GM23338 (cell line): ENCODE measurements at regions not wholly inside any gene's neighbourhood (a gene's known extent, or its start where the extent isn't known, plus 50 kb on each side); places are given as distances from the start of the nearest gene placed in this dataset.

ENCODE experiments used
- ATAC-seq: fragments of 200-7000 bp; cut with Tn5 transposase; 3 replicates; pipeline ENCODE4 v1.9.1; 2020
- DNase-seq: peaks from one replicate; pipeline ENCODE4 v3.0.0-alpha.2; 2015; ENCODE audit warnings: low spot score
- H2AFZ ChIP-seq: fragments of 200-600 bp; sonication (generic); 2 replicates; pipeline ENCODE4 v1.8.0; 2016; ENCODE audit warnings: antibody characterized with exemption, mild to moderate bottlenecking, moderate library complexity
- H3F3A ChIP-seq: fragments of 200-600 bp; sonication (generic); replicated peaks from 2 replicates; pipeline ENCODE4 v1.8.0; 2017; ENCODE audit warnings: antibody characterized with exemption, mixed run types, low read depth
- H3K27ac ChIP-seq: fragments of 200-600 bp; sonication (generic); 2 replicates; pipeline ENCODE4 v1.6.1; 2016; ENCODE audit warnings: low read depth
- H3K27me3 ChIP-seq: fragments of 200-600 bp; sonication (generic); 2 replicates; pipeline ENCODE4 v1.8.0; 2016; ENCODE audit warnings: mild to moderate bottlenecking, mixed run types, moderate library complexity; ENCODE audit not compliant: insufficient read depth
- H3K36me3 ChIP-seq: fragments of 200-600 bp; sonication (generic); 2 replicates; pipeline ENCODE4 v1.8.0; 2016; ENCODE audit warnings: mild to moderate bottlenecking; ENCODE audit not compliant: insufficient read depth
- H3K4me1 ChIP-seq: fragments of 200-600 bp; sonication (generic); 2 replicates; pipeline ENCODE4 v1.8.0; 2016; ENCODE audit warnings: mild to moderate bottlenecking, moderate library complexity; ENCODE audit not compliant: insufficient read depth
- H3K4me2 ChIP-seq: fragments of 200-600 bp; sonication (generic); 2 replicates; pipeline ENCODE4 v1.7.1; 2017; ENCODE audit warnings: mixed run types
- H3K4me3 ChIP-seq: fragments of 200-600 bp; sonication (generic); 2 replicates; pipeline ENCODE4 v1.6.1; 2016; ENCODE audit warnings: mixed run types
- H3K79me2 ChIP-seq: fragments of 200-600 bp; sonication (generic); replicated peaks from 2 replicates; pipeline ENCODE4 v1.8.0; 2017; ENCODE audit warnings: mild to moderate bottlenecking; ENCODE audit not compliant: insufficient read depth
- H3K9me2 ChIP-seq: fragments of 200-600 bp; sonication (generic); 2 replicates; pipeline ENCODE4 v1.8.0; 2017; ENCODE audit not compliant: insufficient read depth
- H4K20me1 ChIP-seq: fragments of 200-600 bp; sonication (generic); replicated peaks from 2 replicates; pipeline ENCODE4 v1.8.0; 2017; ENCODE audit warnings: mild to moderate bottlenecking; ENCODE audit not compliant: insufficient read depth
- H3K27ac Mint-ChIP-seq: 2 replicates; pipeline ENCODE4 v1.8.0; 2020; ENCODE audit warnings: inconsistent platforms, mild to moderate bottlenecking, moderate library complexity, mixed read lengths
- H3K27me3 Mint-ChIP-seq: 3 replicates; pipeline ENCODE4 v1.8.0; 2022; ENCODE audit warnings: low read depth, mild to moderate bottlenecking, moderate library complexity, mixed read lengths, inconsistent platforms; ENCODE audit not compliant: insufficient read depth, poor library complexity
- H3K36me3 Mint-ChIP-seq: 3 replicates; pipeline ENCODE4 v1.8.0; 2021; ENCODE audit warnings: low read depth, mild to moderate bottlenecking, inconsistent platforms, moderate library complexity, mixed read lengths
- H3K4me1 Mint-ChIP-seq: 3 replicates; pipeline ENCODE4 v1.8.0; 2020; ENCODE audit warnings: mild to moderate bottlenecking, inconsistent platforms, mixed read lengths
- H3K4me3 Mint-ChIP-seq: 3 replicates; pipeline ENCODE4 v1.8.0; 2021; ENCODE audit warnings: moderate library complexity, mild to moderate bottlenecking, inconsistent platforms, mixed read lengths
- H3K9me3 Mint-ChIP-seq: 3 replicates; pipeline ENCODE4 v1.8.0; 2020; ENCODE audit warnings: moderate library complexity, mild to moderate bottlenecking, inconsistent platforms, mixed read lengths
- CREB1 ChIP-seq: fragments of 250-450 bp; sonication (Bioruptor Pico); IDR thresholded peaks from 2 replicates; pipeline ENCODE4 v1.5.0; 2020; ENCODE audit warnings: low read depth, mild to moderate bottlenecking, moderate library complexity
- CTCF ChIP-seq, 2 experiments: fragments of 200-600 bp in 1 of 2; sonication (generic) in 1 of 2; conservative IDR thresholded peaks; 2 replicates each; pipeline versions ENCODE4 v1.5.1 to v1.6.1; 2016 to 2017; ENCODE audit warnings: antibody characterized with exemption in 2 of 2, low read depth in 2 of 2, mild to moderate bottlenecking in 2 of 2, moderate library complexity in 1 of 2
- ETS1 ChIP-seq: IDR thresholded peaks from 2 replicates; pipeline ENCODE4 v1.6.1; 2016; ENCODE audit warnings: antibody characterized with exemption
- JUNB ChIP-seq: IDR thresholded peaks from one replicate; pipeline ENCODE4 v1.6.1; 2016; ENCODE audit warnings: antibody characterized with exemption; ENCODE audit not compliant: unreplicated experiment
- NANOG ChIP-seq: IDR thresholded peaks from 2 replicates; pipeline ENCODE4 v1.6.1; 2016; ENCODE audit warnings: antibody characterized with exemption, borderline replicate concordance
- POLR2AphosphoS5 ChIP-seq: IDR thresholded peaks from 2 replicates; pipeline ENCODE4 v1.6.1; 2016; ENCODE audit warnings: antibody characterized with exemption, low read depth
- REST ChIP-seq: IDR thresholded peaks from one replicate; pipeline ENCODE4 v1.6.1; 2018; ENCODE audit warnings: antibody characterized with exemption; ENCODE audit not compliant: unreplicated experiment
- ZNF114 ChIP-seq: fragments of 250-450 bp; sonication (Bioruptor Pico); IDR thresholded peaks from 2 replicates; pipeline ENCODE4 v1.5.0; 2020; ENCODE audit warnings: mild to moderate bottlenecking, moderate library complexity
- ZNF331 ChIP-seq: fragments of 250-450 bp; sonication (Bioruptor Pico); IDR thresholded peaks from 2 replicates; pipeline ENCODE4 v1.5.0; 2020; ENCODE audit warnings: low read depth, mild to moderate bottlenecking, moderate library complexity
- TF ChIP-seq, protein P1 (sequence below): fragments of 250-450 bp; sonication (Bioruptor Pico); IDR thresholded peaks from 2 replicates; pipeline ENCODE4 v1.5.0; 2020; ENCODE audit warnings: mild to moderate bottlenecking, moderate library complexity

GRCh38 chr4:151859641-151860040, 98.8 kb upstream of the GATB start:
- H3K4me1 ChIP-seq: no peaks in the 10 kb centered on the region
- H3K27me3 ChIP-seq: no peaks in the 10 kb centered on the region
- Mint-ChIP-seq H3K4me3 (no peak overlapping the region), H3K27me3 (no peaks in the 10 kb centered on the region), H3K36me3 (no peaks in the 10 kb centered on the region), H3K9me3 (no peaks in the 10 kb centered on the region), H3K27ac (no peak overlapping the region), H3K4me1 (no peaks in the 10 kb centered on the region)
- TF ChIP-seq, protein P1, sequence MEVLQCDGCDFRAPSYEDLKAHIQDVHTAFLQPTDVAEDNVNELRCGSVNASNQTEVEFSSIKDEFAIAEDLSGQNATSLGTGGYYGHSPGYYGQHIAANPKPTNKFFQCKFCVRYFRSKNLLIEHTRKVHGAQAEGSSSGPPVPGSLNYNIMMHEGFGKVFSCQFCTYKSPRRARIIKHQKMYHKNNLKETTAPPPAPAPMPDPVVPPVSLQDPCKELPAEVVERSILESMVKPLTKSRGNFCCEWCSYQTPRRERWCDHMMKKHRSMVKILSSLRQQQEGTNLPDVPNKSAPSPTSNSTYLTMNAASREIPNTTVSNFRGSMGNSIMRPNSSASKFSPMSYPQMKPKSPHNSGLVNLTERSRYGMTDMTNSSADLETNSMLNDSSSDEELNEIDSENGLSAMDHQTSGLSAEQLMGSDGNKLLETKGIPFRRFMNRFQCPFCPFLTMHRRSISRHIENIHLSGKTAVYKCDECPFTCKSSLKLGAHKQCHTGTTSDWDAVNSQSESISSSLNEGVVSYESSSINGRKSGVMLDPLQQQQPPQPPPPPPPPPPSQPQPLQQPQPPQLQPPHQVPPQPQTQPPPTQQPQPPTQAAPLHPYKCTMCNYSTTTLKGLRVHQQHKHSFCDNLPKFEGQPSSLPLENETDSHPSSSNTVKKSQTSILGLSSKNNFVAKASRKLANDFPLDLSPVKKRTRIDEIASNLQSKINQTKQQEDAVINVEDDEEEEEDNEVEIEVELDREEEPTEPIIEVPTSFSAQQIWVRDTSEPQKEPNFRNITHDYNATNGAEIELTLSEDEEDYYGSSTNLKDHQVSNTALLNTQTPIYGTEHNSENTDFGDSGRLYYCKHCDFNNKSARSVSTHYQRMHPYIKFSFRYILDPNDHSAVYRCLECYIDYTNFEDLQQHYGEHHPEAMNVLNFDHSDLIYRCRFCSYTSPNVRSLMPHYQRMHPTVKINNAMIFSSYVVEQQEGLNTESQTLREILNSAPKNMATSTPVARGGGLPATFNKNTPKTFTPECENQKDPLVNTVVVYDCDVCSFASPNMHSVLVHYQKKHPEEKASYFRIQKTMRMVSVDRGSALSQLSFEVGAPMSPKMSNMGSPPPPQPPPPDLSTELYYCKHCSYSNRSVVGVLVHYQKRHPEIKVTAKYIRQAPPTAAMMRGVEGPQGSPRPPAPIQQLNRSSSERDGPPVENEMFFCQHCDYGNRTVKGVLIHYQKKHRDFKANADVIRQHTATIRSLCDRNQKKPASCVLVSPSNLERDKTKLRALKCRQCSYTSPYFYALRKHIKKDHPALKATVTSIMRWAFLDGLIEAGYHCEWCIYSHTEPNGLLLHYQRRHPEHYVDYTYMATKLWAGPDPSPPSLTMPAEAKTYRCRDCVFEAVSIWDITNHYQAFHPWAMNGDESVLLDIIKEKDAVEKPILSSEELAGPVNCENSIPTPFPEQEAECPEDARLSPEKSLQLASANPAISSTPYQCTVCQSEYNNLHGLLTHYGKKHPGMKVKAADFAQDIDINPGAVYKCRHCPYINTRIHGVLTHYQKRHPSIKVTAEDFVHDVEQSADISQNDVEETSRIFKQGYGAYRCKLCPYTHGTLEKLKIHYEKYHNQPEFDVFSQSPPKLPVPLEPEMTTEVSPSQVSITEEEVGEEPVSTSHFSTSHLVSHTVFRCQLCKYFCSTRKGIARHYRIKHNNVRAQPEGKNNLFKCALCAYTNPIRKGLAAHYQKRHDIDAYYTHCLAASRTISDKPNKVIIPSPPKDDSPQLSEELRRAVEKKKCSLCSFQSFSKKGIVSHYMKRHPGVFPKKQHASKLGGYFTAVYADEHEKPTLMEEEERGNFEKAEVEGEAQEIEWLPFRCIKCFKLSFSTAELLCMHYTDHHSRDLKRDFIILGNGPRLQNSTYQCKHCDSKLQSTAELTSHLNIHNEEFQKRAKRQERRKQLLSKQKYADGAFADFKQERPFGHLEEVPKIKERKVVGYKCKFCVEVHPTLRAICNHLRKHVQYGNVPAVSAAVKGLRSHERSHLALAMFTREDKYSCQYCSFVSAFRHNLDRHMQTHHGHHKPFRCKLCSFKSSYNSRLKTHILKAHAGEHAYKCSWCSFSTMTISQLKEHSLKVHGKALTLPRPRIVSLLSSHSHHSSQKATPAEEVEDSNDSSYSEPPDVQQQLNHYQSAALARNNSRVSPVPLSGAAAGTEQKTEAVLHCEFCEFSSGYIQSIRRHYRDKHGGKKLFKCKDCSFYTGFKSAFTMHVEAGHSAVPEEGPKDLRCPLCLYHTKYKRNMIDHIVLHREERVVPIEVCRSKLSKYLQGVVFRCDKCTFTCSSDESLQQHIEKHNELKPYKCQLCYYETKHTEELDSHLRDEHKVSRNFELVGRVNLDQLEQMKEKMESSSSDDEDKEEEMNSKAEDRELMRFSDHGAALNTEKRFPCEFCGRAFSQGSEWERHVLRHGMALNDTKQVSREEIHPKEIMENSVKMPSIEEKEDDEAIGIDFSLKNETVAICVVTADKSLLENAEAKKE (CRISPR knock-in tag): no peak
- TF ChIP-seq JUNB: no peak
- no peak for TF ChIP-seq ETS1
- no peak for TF ChIP-seq ZNF114 (CRISPR knock-in tag)
- TF ChIP-seq NANOG: no peak
- no peak for TF ChIP-seq POLR2AphosphoS5
- TF ChIP-seq CREB1 (CRISPR knock-in tag): no peak
- TF ChIP-seq REST: no peak
- no peak for TF ChIP-seq CTCF (conservative IDR thresholded peaks at IDR 0.05; ENCODE audit: low read depth in 2 of 2)
- TF ChIP-seq ZNF331 (CRISPR knock-in tag): no peak
- no peak overlapping the region for H3K4me3 ChIP-seq
- no peaks in the 10 kb centered on the region for H3K79me2 ChIP-seq
- H3F3A ChIP-seq: no peaks in the 10 kb centered on the region
- H2AFZ ChIP-seq: peak overlapping the region; percentile 80; the same call in 1 of the 2 replicates
- H4K20me1 ChIP-seq: no peaks in the 10 kb centered on the region
- no peak for DNase-seq
- no peak overlapping the region for H3K4me2 ChIP-seq
- no peak overlapping the region for H3K27ac ChIP-seq
- H3K9me2 ChIP-seq: 0 out of 2 replicates have a peak, but pooled peaks cover 3% of the 10 kb centered on the region
- no peak for ATAC-seq
- H3K36me3 ChIP-seq: no peaks in the 10 kb centered on the region
